ENCODE measurements at regions not wholly inside any gene's neighbourhood (a gene's known extent, or its start where the extent isn't known, plus 50 kb on each side); places are given as distances from the start of the nearest gene placed in this dataset.
A peak's percentile ranks its signal among the peaks of the same experiment; 100 is the strongest.

DNA sequence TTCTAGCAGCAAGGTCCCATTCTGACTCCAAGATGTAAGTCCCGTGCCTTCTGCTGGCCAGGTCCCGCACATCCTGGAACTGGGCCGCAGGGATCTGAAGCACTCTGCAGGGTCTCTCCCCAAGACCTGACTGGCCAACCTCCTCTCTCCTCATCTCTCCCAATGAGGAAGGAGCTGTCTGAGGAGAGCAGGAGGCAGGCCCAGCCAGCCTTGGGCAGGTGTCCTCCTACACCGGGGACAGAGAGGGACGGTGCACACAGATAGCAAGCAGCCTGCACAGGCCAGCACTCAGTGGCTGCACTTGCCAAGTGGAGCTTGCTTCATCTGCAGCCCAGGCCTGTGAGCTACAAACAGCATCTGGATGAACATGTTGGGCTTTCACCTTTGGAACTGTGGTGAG is 76.8 kb upstream of the CD93 start:
- Histone ChIP-seq H3K36me3 (ENCODE audit: control insufficient read depth, insufficient read depth, low read length) (no peaks in the 10 kb centered on the region), H3K4me2 (ENCODE audit: low read length) (no peak overlapping the region), H3K4me1 (peaks cover 3% of the 10 kb centered on the region), H3K9ac (no peak overlapping the region), H3K79me2 (no peaks in the 10 kb centered on the region), H3K4me3 (ENCODE audit: low read depth, low read length) (no peak overlapping the region), H3K27ac (no peak overlapping the region), H3K27me3 (ENCODE audit: control insufficient read depth, insufficient read depth, low read length) (no peaks in the 10 kb centered on the region), H2AFZ (no peak overlapping the region), H3K9me3 (ENCODE audit: control insufficient read depth, low read length) (no peaks in the 10 kb centered on the region)
- TF ChIP-seq, protein P1, sequence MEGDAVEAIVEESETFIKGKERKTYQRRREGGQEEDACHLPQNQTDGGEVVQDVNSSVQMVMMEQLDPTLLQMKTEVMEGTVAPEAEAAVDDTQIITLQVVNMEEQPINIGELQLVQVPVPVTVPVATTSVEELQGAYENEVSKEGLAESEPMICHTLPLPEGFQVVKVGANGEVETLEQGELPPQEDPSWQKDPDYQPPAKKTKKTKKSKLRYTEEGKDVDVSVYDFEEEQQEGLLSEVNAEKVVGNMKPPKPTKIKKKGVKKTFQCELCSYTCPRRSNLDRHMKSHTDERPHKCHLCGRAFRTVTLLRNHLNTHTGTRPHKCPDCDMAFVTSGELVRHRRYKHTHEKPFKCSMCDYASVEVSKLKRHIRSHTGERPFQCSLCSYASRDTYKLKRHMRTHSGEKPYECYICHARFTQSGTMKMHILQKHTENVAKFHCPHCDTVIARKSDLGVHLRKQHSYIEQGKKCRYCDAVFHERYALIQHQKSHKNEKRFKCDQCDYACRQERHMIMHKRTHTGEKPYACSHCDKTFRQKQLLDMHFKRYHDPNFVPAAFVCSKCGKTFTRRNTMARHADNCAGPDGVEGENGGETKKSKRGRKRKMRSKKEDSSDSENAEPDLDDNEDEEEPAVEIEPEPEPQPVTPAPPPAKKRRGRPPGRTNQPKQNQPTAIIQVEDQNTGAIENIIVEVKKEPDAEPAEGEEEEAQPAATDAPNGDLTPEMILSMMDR (IDR thresholded peaks at IDR 0.05) = no peak

DNA sequence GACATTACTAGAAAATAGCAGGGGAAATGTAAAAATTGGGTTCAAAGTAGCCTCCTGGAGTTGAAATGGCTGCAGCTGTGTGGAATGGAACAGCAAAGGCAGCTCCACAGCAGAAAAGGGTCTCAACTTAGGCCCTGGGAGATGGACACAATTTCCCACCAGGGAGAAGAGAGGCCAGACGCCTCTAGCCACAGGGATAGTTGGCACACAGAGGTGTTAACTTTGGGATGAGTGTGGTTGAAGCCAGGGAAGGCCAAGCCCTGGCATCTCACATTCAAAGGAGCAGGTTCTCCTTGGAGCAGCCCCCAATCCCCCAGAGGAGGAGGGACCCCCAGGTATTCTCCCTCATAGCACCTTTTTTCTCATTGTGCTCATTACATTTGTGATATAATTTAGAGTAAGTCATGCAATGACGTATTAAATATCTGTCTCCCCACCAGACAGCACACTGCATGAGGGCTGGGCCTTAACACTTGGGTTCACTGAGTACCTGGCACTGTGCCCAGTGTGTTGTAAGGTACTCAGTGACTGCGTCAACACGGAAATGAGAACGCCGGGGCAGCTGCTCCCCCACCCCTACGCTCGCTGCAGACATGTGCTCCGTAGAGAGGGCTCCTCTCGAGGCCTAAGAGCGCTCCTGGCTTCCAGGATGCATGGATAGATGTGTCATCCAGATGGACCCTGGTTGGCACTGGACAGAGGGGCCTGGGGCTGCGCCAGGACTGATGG is 76.0 kb upstream of the CD93 start:
- Histone ChIP-seq H3K9ac (no peak overlapping the region), H3K36me3 (ENCODE audit: control insufficient read depth, insufficient read depth, low read length) (no peaks in the 10 kb centered on the region), H3K27ac (no peak overlapping the region), H3K9me3 (ENCODE audit: control insufficient read depth, low read length) (no peaks in the 10 kb centered on the region), H3K4me3 (ENCODE audit: low read depth, low read length) (no peak overlapping the region), H3K4me1 (peaks cover 3% of the 10 kb centered on the region), H3K4me2 (ENCODE audit: low read length) (no peak overlapping the region), H2AFZ (no peak overlapping the region), H3K79me2 (no peaks in the 10 kb centered on the region), H3K27me3 (ENCODE audit: control insufficient read depth, insufficient read depth, low read length) (no peaks in the 10 kb centered on the region)
- TF ChIP-seq, protein P1 (IDR thresholded peaks at IDR 0.05) = no peak

DNA sequence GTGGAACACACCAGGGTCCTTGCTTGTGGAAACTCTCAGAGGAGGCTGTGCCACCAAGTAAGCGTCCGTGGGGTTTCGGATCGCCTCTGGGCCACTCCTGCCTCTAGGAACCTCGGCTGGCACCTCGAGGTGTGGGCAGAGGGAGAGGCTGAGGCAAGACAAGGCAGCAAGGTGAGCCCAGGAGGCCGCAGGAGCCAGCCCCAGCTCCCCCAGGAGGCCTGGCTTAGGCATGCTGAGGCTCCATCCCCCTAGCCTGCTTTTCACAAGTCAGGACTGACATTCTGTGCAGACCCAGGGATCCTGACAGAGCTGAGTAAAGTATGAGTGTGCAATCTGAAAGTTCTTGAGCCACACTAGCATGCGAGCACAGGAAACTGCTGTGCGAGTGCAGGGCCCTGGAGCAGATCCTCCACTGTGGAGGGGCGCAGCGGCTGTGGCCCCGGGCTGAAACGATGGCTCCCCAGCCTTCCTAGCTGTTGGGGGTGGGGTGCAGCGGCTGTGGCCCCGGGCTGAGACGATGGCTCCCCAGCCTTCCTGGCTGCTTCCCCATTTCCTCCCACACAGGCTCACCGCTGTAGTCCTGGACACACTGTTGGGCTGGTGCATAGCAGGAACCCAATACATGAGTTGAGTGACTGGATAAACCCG is 75.2 kb upstream of the CD93 start:
- Histone ChIP-seq H3K4me1 (peaks cover 3% of the 10 kb centered on the region), H3K9ac (no peak overlapping the region), H2AFZ (no peak overlapping the region), H3K79me2 (no peaks in the 10 kb centered on the region), H3K4me2 (ENCODE audit: low read length) (no peak overlapping the region), H3K36me3 (ENCODE audit: control insufficient read depth, insufficient read depth, low read length) (no peaks in the 10 kb centered on the region), H3K27ac (no peak overlapping the region), H3K4me3 (ENCODE audit: low read depth, low read length) (no peak overlapping the region), H3K27me3 (ENCODE audit: control insufficient read depth, insufficient read depth, low read length) (no peaks in the 10 kb centered on the region), H3K9me3 (ENCODE audit: control insufficient read depth, low read length) (no peaks in the 10 kb centered on the region)
- TF ChIP-seq, protein P1 (IDR thresholded peaks at IDR 0.05) = no peak

DNA sequence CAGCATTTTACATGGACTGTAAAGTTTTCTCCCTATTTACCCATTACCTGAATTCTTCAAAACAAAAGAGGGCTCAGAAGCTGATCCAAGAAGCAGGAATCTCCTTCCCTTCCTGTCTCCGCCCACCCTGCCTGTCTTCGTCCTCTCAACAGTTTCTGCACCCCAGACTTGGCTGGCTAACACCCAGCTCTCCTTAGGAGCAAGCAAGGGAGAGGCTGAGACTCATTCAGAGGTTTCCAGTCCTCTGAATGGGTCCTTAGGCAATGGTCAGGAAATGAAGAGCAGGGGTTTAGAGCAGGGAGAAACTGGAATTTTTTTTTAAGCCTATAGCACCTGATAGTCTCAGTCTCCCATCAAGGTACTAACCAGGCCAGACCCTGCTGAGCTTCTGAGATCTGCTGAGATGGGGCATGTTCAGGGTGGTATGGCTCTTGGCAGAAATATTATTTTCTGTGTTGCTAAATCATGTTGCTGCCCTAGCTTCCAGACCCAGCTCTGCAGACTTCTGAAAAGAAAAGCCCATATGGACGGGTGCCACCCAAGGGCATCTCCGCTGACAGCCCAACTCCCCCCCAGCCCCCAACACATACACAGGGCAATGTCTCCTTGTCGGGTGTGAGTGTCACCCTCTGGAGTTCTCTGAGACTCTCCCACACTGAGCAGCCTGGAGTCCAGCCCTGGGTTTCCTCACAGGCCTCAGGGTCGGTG is 74.6 kb upstream of the CD93 start:
- H3K4me1 ChIP-seq = peaks cover 3% of the 10 kb centered on the region
- H3K36me3 ChIP-seq (ENCODE audit: control insufficient read depth, insufficient read depth, low read length) = no peaks in the 10 kb centered on the region
- H3K9me3 ChIP-seq (ENCODE audit: control insufficient read depth, low read length) = no peaks in the 10 kb centered on the region
- no peak overlapping the region for H3K4me2 ChIP-seq (ENCODE audit: low read length)
- H3K79me2 ChIP-seq = no peaks in the 10 kb centered on the region
- H3K27ac ChIP-seq = no peak overlapping the region
- TF ChIP-seq, protein P1 (IDR thresholded peaks at IDR 0.05) = no peak
- no peaks in the 10 kb centered on the region for H3K27me3 ChIP-seq (ENCODE audit: control insufficient read depth, insufficient read depth, low read length)
- no peak overlapping the region for H3K4me3 ChIP-seq (ENCODE audit: low read depth, low read length)
- peak overlapping the region; percentile 41 for H2AFZ ChIP-seq
- H3K9ac ChIP-seq = no peak overlapping the region
